ENCODE measurements at regions not wholly inside any gene's neighbourhood (a gene's known extent, or its start where the extent isn't known, plus 50 kb on each side); places are given as distances from the start of the nearest gene placed in this dataset.

DNA sequence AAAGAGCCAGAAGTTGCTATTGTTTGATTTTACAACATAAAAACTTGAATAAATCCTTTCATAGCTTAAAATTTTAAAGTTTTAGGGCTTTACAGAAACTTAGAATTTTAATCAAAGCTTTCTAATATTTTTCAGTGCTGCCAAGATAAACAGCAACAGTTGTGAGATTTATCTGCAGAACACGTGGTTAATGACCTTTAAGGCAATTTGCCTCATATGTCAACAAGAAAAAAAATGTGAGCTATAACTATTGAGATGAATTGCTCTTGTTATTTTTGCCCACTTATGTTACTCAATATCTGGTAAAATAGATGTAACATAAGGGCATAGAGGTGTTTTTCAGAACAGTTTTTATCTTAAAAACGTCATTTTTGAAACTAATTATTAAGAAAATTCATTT, 96.7 kb upstream of the NECTIN3 start:
- TF ChIP-seq, protein P1, sequence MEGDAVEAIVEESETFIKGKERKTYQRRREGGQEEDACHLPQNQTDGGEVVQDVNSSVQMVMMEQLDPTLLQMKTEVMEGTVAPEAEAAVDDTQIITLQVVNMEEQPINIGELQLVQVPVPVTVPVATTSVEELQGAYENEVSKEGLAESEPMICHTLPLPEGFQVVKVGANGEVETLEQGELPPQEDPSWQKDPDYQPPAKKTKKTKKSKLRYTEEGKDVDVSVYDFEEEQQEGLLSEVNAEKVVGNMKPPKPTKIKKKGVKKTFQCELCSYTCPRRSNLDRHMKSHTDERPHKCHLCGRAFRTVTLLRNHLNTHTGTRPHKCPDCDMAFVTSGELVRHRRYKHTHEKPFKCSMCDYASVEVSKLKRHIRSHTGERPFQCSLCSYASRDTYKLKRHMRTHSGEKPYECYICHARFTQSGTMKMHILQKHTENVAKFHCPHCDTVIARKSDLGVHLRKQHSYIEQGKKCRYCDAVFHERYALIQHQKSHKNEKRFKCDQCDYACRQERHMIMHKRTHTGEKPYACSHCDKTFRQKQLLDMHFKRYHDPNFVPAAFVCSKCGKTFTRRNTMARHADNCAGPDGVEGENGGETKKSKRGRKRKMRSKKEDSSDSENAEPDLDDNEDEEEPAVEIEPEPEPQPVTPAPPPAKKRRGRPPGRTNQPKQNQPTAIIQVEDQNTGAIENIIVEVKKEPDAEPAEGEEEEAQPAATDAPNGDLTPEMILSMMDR (IDR thresholded peaks at IDR 0.05), result no peak
- TF ChIP-seq FOXK1 (CRISPR knock-in tag; IDR thresholded peaks at IDR 0.05) (no peak), ZNF121 (CRISPR knock-in tag; IDR thresholded peaks at IDR 0.05) (no peak), ZNF138 (CRISPR knock-in tag; conservative IDR thresholded peaks at IDR 0.05) (no peak)
- TF ChIP-seq, protein P2, sequence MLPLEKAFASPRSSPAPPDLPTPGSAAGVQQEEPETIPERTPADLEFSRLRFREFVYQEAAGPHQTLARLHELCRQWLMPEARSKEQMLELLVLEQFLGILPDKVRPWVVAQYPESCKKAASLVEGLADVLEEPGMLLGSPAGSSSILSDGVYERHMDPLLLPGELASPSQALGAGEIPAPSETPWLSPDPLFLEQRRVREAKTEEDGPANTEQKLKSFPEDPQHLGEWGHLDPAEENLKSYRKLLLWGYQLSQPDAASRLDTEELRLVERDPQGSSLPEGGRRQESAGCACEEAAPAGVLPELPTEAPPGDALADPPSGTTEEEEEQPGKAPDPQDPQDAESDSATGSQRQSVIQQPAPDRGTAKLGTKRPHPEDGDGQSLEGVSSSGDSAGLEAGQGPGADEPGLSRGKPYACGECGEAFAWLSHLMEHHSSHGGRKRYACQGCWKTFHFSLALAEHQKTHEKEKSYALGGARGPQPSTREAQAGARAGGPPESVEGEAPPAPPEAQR (CRISPR knock-in tag; IDR thresholded peaks at IDR 0.05), result no peak

All from WTC11 (cell line).